ENCODE measurements at regions not wholly inside any gene's neighbourhood (a gene's known extent, or its start where the extent isn't known, plus 50 kb on each side); places are given as distances from the start of the nearest gene placed in this dataset.

DNA sequence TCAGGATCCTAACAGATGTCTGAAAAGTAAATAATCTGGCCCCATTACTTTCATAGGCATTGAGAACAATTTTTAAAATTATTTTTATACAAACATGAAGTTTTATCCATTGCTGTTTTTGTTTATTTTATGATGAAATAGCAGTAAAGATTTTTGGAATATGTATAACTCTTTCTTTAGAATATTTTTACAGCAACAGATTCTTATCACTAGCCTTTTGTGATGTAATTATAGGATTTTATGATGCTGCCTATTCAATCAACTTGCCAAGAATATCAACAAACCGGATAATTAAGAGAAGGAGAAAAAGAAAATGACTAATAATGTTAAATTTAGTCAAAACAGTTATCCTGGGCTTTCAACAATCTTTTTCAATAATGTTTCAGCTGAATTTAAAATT, 386.3 kb downstream of the ZIC1 start:
- TF ChIP-seq POLR2AphosphoS5 (IDR thresholded peaks at IDR 0.05; ENCODE audit: low read length) = no peak
- TF ChIP-seq, protein P1, sequence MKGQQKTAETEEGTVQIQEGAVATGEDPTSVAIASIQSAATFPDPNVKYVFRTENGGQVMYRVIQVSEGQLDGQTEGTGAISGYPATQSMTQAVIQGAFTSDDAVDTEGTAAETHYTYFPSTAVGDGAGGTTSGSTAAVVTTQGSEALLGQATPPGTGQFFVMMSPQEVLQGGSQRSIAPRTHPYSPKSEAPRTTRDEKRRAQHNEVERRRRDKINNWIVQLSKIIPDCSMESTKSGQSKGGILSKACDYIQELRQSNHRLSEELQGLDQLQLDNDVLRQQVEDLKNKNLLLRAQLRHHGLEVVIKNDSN (IDR thresholded peaks at IDR 0.05; ENCODE audit: borderline replicate concordance, extremely low read length, insufficient read depth, low read depth, low read length) = no peak
- TF ChIP-seq RUNX3 (IDR thresholded peaks at IDR 0.05; ENCODE audit: low read length) = no peak
- TF ChIP-seq, protein P2, sequence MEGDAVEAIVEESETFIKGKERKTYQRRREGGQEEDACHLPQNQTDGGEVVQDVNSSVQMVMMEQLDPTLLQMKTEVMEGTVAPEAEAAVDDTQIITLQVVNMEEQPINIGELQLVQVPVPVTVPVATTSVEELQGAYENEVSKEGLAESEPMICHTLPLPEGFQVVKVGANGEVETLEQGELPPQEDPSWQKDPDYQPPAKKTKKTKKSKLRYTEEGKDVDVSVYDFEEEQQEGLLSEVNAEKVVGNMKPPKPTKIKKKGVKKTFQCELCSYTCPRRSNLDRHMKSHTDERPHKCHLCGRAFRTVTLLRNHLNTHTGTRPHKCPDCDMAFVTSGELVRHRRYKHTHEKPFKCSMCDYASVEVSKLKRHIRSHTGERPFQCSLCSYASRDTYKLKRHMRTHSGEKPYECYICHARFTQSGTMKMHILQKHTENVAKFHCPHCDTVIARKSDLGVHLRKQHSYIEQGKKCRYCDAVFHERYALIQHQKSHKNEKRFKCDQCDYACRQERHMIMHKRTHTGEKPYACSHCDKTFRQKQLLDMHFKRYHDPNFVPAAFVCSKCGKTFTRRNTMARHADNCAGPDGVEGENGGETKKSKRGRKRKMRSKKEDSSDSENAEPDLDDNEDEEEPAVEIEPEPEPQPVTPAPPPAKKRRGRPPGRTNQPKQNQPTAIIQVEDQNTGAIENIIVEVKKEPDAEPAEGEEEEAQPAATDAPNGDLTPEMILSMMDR (IDR thresholded peaks at IDR 0.05 in 2 of 3, conservative IDR thresholded peaks at IDR 0.05 in 1 of 3; ENCODE audit: control insufficient read depth in 2 of 3, extremely low read depth in 1 of 3, insufficient read depth in 1 of 3, low read depth in 3 of 3, low read length in 3 of 3) = no peak
- TF ChIP-seq, protein P3, sequence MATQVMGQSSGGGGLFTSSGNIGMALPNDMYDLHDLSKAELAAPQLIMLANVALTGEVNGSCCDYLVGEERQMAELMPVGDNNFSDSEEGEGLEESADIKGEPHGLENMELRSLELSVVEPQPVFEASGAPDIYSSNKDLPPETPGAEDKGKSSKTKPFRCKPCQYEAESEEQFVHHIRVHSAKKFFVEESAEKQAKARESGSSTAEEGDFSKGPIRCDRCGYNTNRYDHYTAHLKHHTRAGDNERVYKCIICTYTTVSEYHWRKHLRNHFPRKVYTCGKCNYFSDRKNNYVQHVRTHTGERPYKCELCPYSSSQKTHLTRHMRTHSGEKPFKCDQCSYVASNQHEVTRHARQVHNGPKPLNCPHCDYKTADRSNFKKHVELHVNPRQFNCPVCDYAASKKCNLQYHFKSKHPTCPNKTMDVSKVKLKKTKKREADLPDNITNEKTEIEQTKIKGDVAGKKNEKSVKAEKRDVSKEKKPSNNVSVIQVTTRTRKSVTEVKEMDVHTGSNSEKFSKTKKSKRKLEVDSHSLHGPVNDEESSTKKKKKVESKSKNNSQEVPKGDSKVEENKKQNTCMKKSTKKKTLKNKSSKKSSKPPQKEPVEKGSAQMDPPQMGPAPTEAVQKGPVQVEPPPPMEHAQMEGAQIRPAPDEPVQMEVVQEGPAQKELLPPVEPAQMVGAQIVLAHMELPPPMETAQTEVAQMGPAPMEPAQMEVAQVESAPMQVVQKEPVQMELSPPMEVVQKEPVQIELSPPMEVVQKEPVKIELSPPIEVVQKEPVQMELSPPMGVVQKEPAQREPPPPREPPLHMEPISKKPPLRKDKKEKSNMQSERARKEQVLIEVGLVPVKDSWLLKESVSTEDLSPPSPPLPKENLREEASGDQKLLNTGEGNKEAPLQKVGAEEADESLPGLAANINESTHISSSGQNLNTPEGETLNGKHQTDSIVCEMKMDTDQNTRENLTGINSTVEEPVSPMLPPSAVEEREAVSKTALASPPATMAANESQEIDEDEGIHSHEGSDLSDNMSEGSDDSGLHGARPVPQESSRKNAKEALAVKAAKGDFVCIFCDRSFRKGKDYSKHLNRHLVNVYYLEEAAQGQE (IDR thresholded peaks at IDR 0.05; ENCODE audit: low read depth, low read length) = no peak
- no peak for TF ChIP-seq POLR2AphosphoS2 (IDR thresholded peaks at IDR 0.05; ENCODE audit: low read depth, low read length)
- TF ChIP-seq, protein P4, sequence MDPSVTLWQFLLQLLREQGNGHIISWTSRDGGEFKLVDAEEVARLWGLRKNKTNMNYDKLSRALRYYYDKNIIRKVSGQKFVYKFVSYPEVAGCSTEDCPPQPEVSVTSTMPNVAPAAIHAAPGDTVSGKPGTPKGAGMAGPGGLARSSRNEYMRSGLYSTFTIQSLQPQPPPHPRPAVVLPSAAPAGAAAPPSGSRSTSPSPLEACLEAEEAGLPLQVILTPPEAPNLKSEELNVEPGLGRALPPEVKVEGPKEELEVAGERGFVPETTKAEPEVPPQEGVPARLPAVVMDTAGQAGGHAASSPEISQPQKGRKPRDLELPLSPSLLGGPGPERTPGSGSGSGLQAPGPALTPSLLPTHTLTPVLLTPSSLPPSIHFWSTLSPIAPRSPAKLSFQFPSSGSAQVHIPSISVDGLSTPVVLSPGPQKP (IDR thresholded peaks at IDR 0.05; ENCODE audit: low read depth, low read length) = no peak
- no peak for TF ChIP-seq CBX3 (IDR thresholded peaks at IDR 0.05; ENCODE audit: borderline replicate concordance, low read depth)
- TF ChIP-seq GABPA (IDR thresholded peaks at IDR 0.05; ENCODE audit: low read depth) = no peak
- no peak for TF ChIP-seq RAD21 (IDR thresholded peaks at IDR 0.05; ENCODE audit: insufficient read depth, low read depth, low read length)
- TF ChIP-seq, protein P5, sequence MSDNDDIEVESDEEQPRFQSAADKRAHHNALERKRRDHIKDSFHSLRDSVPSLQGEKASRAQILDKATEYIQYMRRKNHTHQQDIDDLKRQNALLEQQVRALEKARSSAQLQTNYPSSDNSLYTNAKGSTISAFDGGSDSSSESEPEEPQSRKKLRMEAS (IDR thresholded peaks at IDR 0.05; ENCODE audit: low read depth, low read length) = no peak
- TF ChIP-seq, protein P6, sequence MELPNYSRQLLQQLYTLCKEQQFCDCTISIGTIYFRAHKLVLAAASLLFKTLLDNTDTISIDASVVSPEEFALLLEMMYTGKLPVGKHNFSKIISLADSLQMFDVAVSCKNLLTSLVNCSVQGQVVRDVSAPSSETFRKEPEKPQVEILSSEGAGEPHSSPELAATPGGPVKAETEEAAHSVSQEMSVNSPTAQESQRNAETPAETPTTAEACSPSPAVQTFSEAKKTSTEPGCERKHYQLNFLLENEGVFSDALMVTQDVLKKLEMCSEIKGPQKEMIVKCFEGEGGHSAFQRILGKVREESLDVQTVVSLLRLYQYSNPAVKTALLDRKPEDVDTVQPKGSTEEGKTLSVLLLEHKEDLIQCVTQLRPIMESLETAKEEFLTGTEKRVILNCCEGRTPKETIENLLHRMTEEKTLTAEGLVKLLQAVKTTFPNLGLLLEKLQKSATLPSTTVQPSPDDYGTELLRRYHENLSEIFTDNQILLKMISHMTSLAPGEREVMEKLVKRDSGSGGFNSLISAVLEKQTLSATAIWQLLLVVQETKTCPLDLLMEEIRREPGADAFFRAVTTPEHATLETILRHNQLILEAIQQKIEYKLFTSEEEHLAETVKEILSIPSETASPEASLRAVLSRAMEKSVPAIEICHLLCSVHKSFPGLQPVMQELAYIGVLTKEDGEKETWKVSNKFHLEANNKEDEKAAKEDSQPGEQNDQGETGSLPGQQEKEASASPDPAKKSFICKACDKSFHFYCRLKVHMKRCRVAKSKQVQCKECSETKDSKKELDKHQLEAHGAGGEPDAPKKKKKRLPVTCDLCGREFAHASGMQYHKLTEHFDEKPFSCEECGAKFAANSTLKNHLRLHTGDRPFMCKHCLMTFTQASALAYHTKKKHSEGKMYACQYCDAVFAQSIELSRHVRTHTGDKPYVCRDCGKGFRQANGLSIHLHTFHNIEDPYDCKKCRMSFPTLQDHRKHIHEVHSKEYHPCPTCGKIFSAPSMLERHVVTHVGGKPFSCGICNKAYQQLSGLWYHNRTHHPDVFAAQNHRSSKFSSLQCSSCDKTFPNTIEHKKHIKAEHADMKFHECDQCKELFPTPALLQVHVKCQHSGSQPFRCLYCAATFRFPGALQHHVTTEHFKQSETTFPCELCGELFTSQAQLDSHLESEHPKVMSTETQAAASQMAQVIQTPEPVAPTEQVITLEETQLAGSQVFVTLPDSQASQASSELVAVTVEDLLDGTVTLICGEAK (IDR thresholded peaks at IDR 0.05; ENCODE audit: borderline replicate concordance) = no peak
- no peak for TF ChIP-seq PML (IDR thresholded peaks at IDR 0.05; ENCODE audit: low read length)
- no peak for TF ChIP-seq TAF1 (IDR thresholded peaks at IDR 0.05; ENCODE audit: borderline replicate concordance, low read depth, low read length)
